Motor neuron (in vitro differentiated cells): ENCODE measurements at regions not wholly inside any gene's neighbourhood (a gene's known extent, or its start where the extent isn't known, plus 50 kb on each side); places are given as distances from the start of the nearest gene placed in this dataset.

ENCODE experiments used
- ATAC-seq, 8 experiments: fragments of 200-7000 bp; cut with Tn5 transposase; replicated peaks in 6 of 8; 2 replicates each; pipeline ENCODE4 v1.8.0; 2021; ENCODE audit warnings: mild to moderate bottlenecking in 8 of 8, moderate library complexity in 8 of 8
- H3K27ac ChIP-seq, 2 donors: fragments of 250-450 bp; sonication (Bioruptor Pico); 2 replicates each; pipeline ENCODE4 v1.9.0; 2021; ENCODE audit warnings: antibody characterized with exemption in 2 of 2, mild to moderate bottlenecking in 2 of 2, moderate library complexity in 1 of 2
- H3K4me1 ChIP-seq, 2 donors: fragments of 250-450 bp; sonication (Bioruptor Pico); replicated peaks in 1 of 2; 2 replicates each; pipeline ENCODE4 v1.6.1; 2021; ENCODE audit warnings: antibody characterized with exemption in 2 of 2, mild to moderate bottlenecking in 2 of 2, moderate library complexity in 1 of 2
- H3K4me3 ChIP-seq, 5 donors: fragments of 250-450 bp; sonication (Bioruptor Pico); 2 replicates each; pipeline ENCODE4 v1.9.0; 2021; ENCODE audit warnings: antibody characterized with exemption in 5 of 5, mild to moderate bottlenecking in 5 of 5, moderate library complexity in 4 of 5
- WGBS, 10 experiments: fragments of 450-650 bp; shearing (Covaris generic); methylation state at CpG; one replicate each; pipeline ENCODE4 v1.0.0; 2022; 5-methylcytosine and 5-hydroxymethylcytosine counted together
- in situ Hi-C, 9 experiments: fragments of 400-800 bp; cut with MboI; loops; one replicate each; pipeline ENCODE4 v1.15.0; 2021; ENCODE audit warnings: low sequenced_read_pairs in 9 of 9, low pct_unique_long_range_greater_than_20kb in 2 of 9; ENCODE audit not compliant: unreplicated experiment in 9 of 9

DNA sequence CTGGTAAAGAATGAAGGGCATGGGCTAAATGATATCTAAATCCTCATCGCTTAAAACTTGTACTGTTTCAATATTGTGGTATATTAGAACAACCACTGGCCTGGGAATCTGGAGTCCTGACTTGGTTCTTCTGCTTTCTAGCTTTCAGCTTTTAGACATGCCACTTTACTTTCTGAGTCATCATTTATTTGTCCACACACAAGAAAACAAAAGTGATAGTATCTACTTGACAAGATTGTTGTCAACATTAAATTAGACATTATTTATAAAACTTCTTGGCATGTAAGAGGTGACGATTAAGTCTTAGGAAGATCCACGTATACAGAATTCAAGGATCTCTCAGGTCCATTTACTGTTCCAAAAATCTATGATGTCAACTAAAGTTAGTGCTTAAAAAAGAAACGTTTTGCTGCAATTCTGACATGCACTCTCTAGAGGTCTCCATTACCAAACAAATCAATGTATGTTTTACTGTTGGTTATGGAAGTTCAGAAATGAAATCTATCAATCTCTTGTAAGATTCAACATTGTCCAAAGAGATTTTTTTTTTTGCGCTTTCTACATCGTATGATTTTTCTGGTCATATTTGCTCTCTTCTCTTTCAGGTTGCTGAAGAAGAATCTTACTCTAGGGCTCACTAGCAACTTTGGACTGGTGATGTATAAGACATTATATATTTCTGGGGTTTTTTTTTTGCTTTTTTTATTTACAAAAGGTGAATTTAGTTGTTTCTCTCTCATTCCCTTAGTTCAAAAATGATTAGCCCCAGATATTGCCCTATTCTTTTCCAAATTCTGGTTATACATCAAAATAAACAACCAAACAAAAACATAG lies 53.6 kb upstream of the DYNC1I1 start:
- peak in 3 of 8 experiments; percentile 36 to 64 (median 50) for ATAC-seq
- in situ Hi-C loops: loop anchor here in 5 of 9 experiments (25.0 kb wide), 2 partner anchors 144 to 1319 kb away; no protein-coding TSS in a partner anchor
- no peak overlapping the region for H3K4me3 ChIP-seq
- H3K27ac ChIP-seq: no peak overlapping the region
- H3K4me1 ChIP-seq: no peaks in the 10 kb centered on the region
- 25 to 94% (median 68%) methylated on average over 2 to 6 of the region's 6 CpGs for WGBS, 10 experiments

- in situ Hi-C loops: loop anchor here in 5 of 9 experiments (25.0 kb wide), 2 partner anchors 146 to 1321 kb away; no protein-coding TSS in a partner anchor
- Histone ChIP-seq H3K4me3 (no peak overlapping the region), H3K27ac (no peak overlapping the region), H3K4me1 (no peaks in the 10 kb centered on the region)
- WGBS, 10 experiments: 17 to 92% (median 71%) methylated on average over 1 to 4 of the region's 5 CpGs; no CpG with 5 or more reads in 3 of the 10 experiments
- no peak for ATAC-seq
These were observed 55.8 kb upstream of the DYNC1I1 start for GRCh38 chr7:95716357-95717122.

DNA sequence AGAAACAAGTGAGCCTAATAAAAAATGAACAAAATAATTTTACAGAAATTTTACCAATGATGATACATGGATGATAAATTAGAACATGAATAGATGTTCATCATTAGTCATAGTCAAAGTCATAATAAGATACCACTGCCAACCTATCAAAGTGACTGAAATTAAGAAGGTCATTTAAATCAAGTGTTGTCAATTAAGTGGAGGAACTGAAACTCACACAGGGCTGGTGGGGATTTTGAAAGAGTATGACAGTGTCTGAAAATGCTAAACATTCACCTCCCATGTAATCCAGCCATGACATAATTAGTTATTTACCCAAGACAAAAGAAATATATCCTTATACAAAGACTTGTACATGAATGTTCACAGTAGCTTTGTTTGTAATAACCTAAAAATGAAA lies 57.1 kb upstream of the DYNC1I1 start:
- H3K4me3 ChIP-seq: no peak overlapping the region
- in situ Hi-C loops: loop anchor here in 5 of 9 experiments (25.0 kb wide), 2 partner anchors 147 to 1322 kb away; no protein-coding TSS in a partner anchor
- no peak for ATAC-seq
- H3K4me1 ChIP-seq: no peaks in the 10 kb centered on the region
- H3K27ac ChIP-seq: no peak overlapping the region

- in situ Hi-C loops: loop anchor here in 5 of 9 experiments (25.0 kb wide), 2 partner anchors 152 to 1327 kb away; no protein-coding TSS in a partner anchor
- no peak for ATAC-seq
- Histone ChIP-seq H3K27ac (no peak overlapping the region), H3K4me1 (no peaks in the 10 kb centered on the region), H3K4me3 (no peak overlapping the region)
These were observed 61.6 kb upstream of the DYNC1I1 start for GRCh38 chr7:95710711-95711110.

DNA sequence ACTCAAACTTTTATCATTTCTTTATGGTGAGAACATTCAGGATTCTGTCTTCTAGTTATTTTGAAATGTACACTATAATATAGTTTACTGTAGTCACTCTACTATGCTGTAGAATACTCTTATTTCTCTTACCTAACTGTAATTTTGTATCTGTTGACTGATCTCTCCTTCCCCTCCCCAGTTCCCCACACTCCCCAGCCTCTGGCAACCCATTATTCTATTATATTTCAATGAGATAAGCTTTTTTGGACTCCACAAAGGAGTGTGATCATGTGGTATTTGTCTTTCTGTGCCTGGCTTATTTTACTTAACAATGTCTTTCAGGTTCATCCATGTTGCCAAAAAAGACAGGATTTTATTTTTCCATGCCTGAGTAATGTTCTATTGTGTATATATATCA lies 71.4 kb upstream of the DYNC1I1 start:
- in situ Hi-C loops: loop anchor here in 5 of 9 experiments (25.0 kb wide), 2 partner anchors 161 to 1336 kb away; no protein-coding TSS in a partner anchor
- Histone ChIP-seq H3K4me1 (peaks cover 0 to 4% of the 10 kb centered on the region in 2 donors), H3K27ac (no peak overlapping the region), H3K4me3 (no peak overlapping the region)
- ATAC-seq: no peak

DNA sequence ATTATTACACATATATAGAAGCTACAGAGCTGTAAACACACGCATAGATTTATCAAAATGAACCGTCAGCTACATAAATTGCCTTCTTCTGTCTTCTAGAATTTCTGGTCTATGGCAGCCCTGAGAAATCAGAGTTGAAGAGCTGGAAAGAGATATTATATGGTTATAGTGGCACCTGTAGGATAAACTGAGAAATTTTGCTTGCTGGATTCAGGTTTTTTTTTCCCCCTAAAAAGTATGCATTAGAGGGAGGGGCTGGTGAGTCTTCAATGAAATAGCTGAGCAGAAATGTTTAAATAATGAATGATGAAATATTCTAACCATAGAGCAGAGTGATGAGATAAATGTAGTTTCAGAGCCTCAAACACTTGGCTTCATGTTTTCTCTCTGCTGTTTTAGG lies 78.0 kb upstream of the DYNC1I1 start:
- peak overlapping the region in 1 of 2 donors; percentile 24 for H3K27ac ChIP-seq
- H3K4me3 ChIP-seq: no peak overlapping the region
- in situ Hi-C loops: loop anchor here in 4 of 9 experiments (25.0 kb wide), 2 partner anchors 157 to 182 kb away; no protein-coding TSS in a partner anchor
- H3K4me1 ChIP-seq: peaks cover 13 to 39% of the 10 kb centered on the region in 2 donors
- 43 to 100% (median 77%) methylated on average over 1 to 2 of the region's 2 CpGs; no CpG with 5 or more reads in 2 of the 10 experiments for WGBS, 10 experiments
- peak in 5 of 8 experiments; percentile 5 to 53 (median 20) for ATAC-seq

DNA sequence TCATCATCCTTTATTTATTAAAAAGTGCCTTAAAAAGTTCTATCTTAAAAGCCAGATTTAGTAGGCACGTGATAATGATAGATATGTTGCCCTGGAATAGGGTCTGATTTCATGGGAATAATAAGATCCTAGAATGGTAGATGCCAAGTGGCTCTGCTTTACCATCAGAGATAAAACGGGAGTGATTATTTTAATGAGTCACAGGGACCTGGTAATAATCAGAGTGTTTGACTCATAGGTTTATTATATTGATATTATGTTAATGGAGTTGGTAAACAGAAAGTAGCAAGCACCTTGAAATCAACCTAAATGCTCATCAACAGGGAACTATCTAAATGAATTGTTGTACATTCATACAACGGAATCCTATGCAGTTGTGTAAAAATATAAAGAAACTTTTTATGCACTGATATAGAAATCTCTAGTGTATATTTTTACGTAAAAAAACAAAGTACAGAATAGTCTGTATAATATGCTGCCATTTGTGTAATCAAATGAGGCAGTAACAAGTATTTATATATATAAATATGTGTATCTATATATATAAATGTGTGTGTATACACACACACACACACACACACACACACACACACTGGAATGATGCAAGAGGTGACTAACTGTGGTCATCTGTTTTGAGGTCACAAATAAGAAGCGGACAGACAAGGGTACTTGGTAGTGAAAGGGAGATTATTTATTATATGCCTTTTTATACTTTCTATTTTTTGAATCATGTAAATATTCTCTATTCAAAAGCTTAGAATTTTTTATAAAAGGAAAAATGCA lies 78.6 kb upstream of the DYNC1I1 start:
- peaks cover 13 to 39% of the 10 kb centered on the region in 2 donors for H3K4me1 ChIP-seq
- H3K27ac ChIP-seq: peak overlapping the region in 1 of 2 donors; percentile 24
- H3K4me3 ChIP-seq: no peak overlapping the region
- ATAC-seq: peak in 5 of 8 experiments; percentile 35 to 45 (median 42)
- WGBS, 10 experiments: 22 to 90% (median 74%) methylated on average over 2 to 5 of the region's 5 CpGs; no CpG with 5 or more reads in 1 of the 10 experiments
- in situ Hi-C loops: loop anchor here in 4 of 9 experiments (25.0 kb wide), 2 partner anchors 156 to 181 kb away; no protein-coding TSS in a partner anchor

DNA sequence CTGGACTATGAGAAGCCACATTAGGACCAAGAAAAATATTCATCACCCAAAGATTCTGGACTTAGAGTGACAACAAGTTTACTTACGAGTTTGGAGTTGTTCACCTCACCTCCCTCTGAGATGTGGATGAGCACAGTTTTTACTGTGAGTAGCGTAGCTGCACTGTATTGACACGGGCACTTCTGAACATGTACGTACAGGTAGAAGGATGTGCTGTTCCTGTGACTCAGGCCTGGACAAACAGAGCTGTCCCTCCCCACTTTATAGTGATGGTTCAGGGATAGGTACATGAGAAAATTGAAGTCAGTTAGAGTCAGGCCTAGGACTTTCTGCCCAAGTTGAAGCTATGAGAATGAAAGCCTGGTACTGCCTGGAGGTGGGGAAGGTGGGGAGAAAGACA lies 80.9 kb upstream of the DYNC1I1 start:
- ATAC-seq: no peak
- in situ Hi-C loops: loop anchor here in 4 of 9 experiments (25.0 kb wide), 2 partner anchors 154 to 179 kb away; no protein-coding TSS in a partner anchor
- WGBS, 10 experiments: 43 to 80% (median 65%) methylated on average over 1 to 4 of the region's 4 CpGs; no CpG with 5 or more reads in 5 of the 10 experiments
- no peak overlapping the region for H3K4me3 ChIP-seq
- peaks cover 13 to 39% of the 10 kb centered on the region in 2 donors for H3K4me1 ChIP-seq
- H3K27ac ChIP-seq: no peak overlapping the region

- 0 to 52% (median 14%) methylated on average over 1 to 3 of the region's 3 CpGs; no CpG with 5 or more reads in 2 of the 10 experiments for WGBS, 10 experiments
- Histone ChIP-seq H3K4me1 (peaks cover 13 to 30% of the 10 kb centered on the region in 2 donors), H3K27ac (no peak overlapping the region), H3K4me3 (peak overlapping the region in 2 of 5 donors; percentile 9 to 13)
- peak; percentile 72 to 93 (median 86) for ATAC-seq
- in situ Hi-C loops: loop anchor here in 4 of 9 experiments (25.0 kb wide), 2 partner anchors 153 to 178 kb away; no protein-coding TSS in a partner anchor
These were observed 81.9 kb upstream of the DYNC1I1 start for GRCh38 chr7:95690367-95690947.

GRCh38 chr7:95688931-95689495 lies 83.3 kb upstream of the DYNC1I1 start:
- H3K27ac ChIP-seq: no peak overlapping the region
- in situ Hi-C loops: loop anchor here in 5 of 9 experiments (10.0 to 25.0 kb wide), 3 partner anchors 144 to 177 kb away; no protein-coding TSS in a partner anchor

GRCh38 chr7:95687759-95688343 lies 84.5 kb upstream of the DYNC1I1 start:
- no peak overlapping the region for H3K27ac ChIP-seq
- peak in 6 of 8 experiments; percentile 10 to 46 (median 24) for ATAC-seq
- no peak overlapping the region for H3K4me3 ChIP-seq
- WGBS, 10 experiments: 0 to 57% (median 31%) methylated on average over 1 to 4 of the region's 4 CpGs; no CpG with 5 or more reads in 2 of the 10 experiments
- in situ Hi-C loops: loop anchor here in 5 of 9 experiments (10.0 to 25.0 kb wide), 3 partner anchors 143 to 176 kb away; no protein-coding TSS in a partner anchor
- H3K4me1 ChIP-seq: peaks cover 0 to 4% of the 10 kb centered on the region in 2 donors

More at GRCh38 chr7:95688931-95689495, 83.3 kb upstream of the DYNC1I1 start:
- no peak overlapping the region for H3K4me3 ChIP-seq
- WGBS, 10 experiments: 57 to 100% (median 83%) methylated on average over 2 to 6 of the region's 7 CpGs; no CpG with 5 or more reads in 1 of the 10 experiments
- peaks cover 6 to 16% of the 10 kb centered on the region in 2 donors for H3K4me1 ChIP-seq
- no peak for ATAC-seq
